ENCODE measurements at regions not wholly inside any gene's neighbourhood (a gene's known extent, or its start where the extent isn't known, plus 50 kb on each side); places are given as distances from the start of the nearest gene placed in this dataset.

- Histone ChIP-seq H3K27ac (no peak overlapping the region), H3K27me3 (replicated peaks) (no peaks in the 10 kb centered on the region), H3K36me3 (replicated peaks) (no peaks in the 10 kb centered on the region), H3K4me3 (ENCODE audit: low read depth, low read length) (no peak overlapping the region)
- peak; percentile 15 for TF ChIP-seq CTCF (IDR thresholded peaks at IDR 0.05; ENCODE audit: low read depth, low read length, missing control alignments)
- no peak for DNase-seq
- in situ Hi-C loops (cut with HindIII; ENCODE audit: low pct_ligation_motif_present, low sequenced_read_pairs) = no loop called here
Observed at GRCh38 chr7:41882745-41883420, 180.0 kb upstream of the INHBA start.

GRCh38 chr7:41882256-41882655 lies 179.4 kb upstream of the INHBA start:
- peak overlapping the region; percentile 80 for H3K27ac ChIP-seq
- H3K36me3 ChIP-seq (replicated peaks) = no peaks in the 10 kb centered on the region
- TF ChIP-seq CTCF (IDR thresholded peaks at IDR 0.05; ENCODE audit: low read depth, low read length, missing control alignments) = no peak
- in situ Hi-C loops (cut with HindIII; ENCODE audit: low pct_ligation_motif_present, low sequenced_read_pairs) = no loop called here
- no peak for DNase-seq
- no peaks in the 10 kb centered on the region for H3K27me3 ChIP-seq (replicated peaks)
- H3K4me3 ChIP-seq (ENCODE audit: low read depth, low read length) = no peak overlapping the region

DNA sequence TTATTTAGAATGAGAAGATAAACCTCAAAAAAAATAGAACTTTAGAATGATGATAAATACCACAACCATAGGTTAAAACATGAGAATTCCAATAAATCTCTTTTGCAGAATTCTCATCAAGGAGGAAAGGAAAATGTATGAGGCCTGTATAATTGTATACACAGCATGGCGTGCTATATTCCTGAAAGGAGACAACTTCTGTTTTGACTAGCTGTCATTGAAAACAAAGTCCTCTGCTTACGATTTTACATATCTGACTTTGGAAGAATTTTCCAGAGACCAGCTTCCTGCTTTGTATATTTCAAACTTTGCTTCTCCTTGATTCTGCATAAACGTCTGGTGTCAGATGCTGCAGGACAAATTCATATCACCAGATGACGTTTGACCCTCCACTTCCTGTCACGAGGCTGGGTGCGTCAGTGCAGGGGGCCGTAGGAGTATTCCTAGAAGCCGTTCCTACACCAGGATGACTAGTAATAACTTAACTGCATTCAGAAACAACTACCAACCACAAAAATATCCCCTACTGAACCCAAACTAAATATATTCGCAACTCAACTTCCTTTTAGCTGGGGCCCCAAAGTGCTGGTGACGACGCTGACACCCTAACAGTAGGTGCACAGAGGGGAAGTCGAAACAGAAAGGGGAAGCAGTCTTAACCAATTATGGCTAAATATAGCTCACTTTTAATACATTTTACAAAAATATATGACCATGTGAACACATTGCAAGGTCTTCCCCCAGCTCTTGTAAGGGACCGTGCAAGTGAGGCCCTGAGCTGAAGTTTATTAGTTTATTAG lies 178.6 kb upstream of the INHBA start:
- in situ Hi-C loops (cut with HindIII; ENCODE audit: low pct_ligation_motif_present, low sequenced_read_pairs) = no loop called here
- DNase-seq = peak; percentile 78
- peak overlapping the region; percentile 80 for H3K27ac ChIP-seq
- no peaks in the 10 kb centered on the region for H3K27me3 ChIP-seq (replicated peaks)
- H3K4me3 ChIP-seq (ENCODE audit: low read depth, low read length) = no peak overlapping the region
- no peak for TF ChIP-seq CTCF (IDR thresholded peaks at IDR 0.05; ENCODE audit: low read depth, low read length, missing control alignments)
- no peaks in the 10 kb centered on the region for H3K36me3 ChIP-seq (replicated peaks)

DNA sequence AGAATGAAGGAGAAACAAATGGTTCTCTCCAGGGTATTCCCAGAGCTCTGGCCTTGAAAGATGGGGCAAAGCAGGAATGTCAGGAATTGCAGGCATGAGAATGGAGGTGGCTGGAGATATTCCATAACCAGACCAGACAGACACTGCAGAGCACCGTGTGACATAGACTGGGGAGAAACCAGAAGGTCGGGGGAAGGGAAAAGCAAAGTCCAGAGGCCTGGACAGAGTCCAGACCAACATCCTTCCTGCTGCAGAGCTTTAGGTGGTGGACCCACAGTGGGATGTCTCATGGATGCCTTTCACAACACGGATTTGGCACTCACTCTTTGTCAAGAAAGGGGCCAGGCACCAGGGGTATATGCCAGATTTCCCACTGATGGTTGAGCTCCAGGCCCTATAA lies 177.2 kb upstream of the INHBA start:
- H3K36me3 ChIP-seq (replicated peaks) = no peaks in the 10 kb centered on the region
- H3K27me3 ChIP-seq (replicated peaks) = no peaks in the 10 kb centered on the region
- H3K27ac ChIP-seq = peak overlapping the region; percentile 80
- TF ChIP-seq CTCF (IDR thresholded peaks at IDR 0.05; ENCODE audit: low read depth, low read length, missing control alignments) = no peak
- H3K4me3 ChIP-seq (ENCODE audit: low read depth, low read length) = no peak overlapping the region
- peak; percentile 93 for DNase-seq
- in situ Hi-C loops (cut with HindIII; ENCODE audit: low pct_ligation_motif_present, low sequenced_read_pairs) = no loop called here

DNA sequence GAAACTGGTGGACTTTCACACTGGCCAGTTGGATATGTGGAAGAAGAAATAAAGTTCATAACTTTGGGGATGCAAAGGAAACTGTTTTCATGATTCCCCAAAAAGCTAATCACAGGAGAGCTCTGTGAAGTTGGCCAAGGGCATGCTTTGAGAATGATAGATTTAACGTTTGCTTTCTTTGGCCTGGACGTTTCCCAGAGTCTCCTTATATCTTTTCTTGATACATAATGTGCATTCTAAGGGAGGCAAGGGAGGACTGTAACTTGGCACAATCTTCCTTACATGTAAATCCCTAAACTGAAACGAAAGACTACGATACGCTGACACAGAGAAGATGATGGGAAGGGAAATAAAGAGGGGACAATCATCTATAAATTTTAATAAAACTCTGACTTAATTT lies 176.5 kb upstream of the INHBA start:
- H3K36me3 ChIP-seq (replicated peaks) = no peaks in the 10 kb centered on the region
- TF ChIP-seq CTCF (IDR thresholded peaks at IDR 0.05; ENCODE audit: low read depth, low read length, missing control alignments) = no peak
- DNase-seq = no peak
- no peaks in the 10 kb centered on the region for H3K27me3 ChIP-seq (replicated peaks)
- H3K27ac ChIP-seq = peak overlapping the region; percentile 80
- no peak overlapping the region for H3K4me3 ChIP-seq (ENCODE audit: low read depth, low read length)
- in situ Hi-C loops (cut with HindIII; ENCODE audit: low pct_ligation_motif_present, low sequenced_read_pairs) = no loop called here

Measured in brain microvascular endothelial cell (primary cell).